CD4-positive, alpha-beta T cell treated with Interleukin-10 for 1 hour (primary cell): ENCODE measurements at regions not wholly inside any gene's neighbourhood (a gene's known extent, or its start where the extent isn't known, plus 50 kb on each side); places are given as distances from the start of the nearest gene placed in this dataset.
A peak's percentile ranks its signal among the peaks of the same experiment; 100 is the strongest.
"Not testable (repeated sequence)": the region's sequence is repeated elsewhere in the genome, so short reads cannot be mapped to it uniquely, and the experiment has no call there.

ENCODE experiments used
- DNase-seq: peaks from one replicate; pipeline ENCODE4 v3.0.0-alpha.2; 2020

- no peak for DNase-seq
Observed at GRCh38 chr3:27661797-27662196, 60.3 kb downstream of the EOMES start.

GRCh38 chr3:27659279-27660021 is 62.7 kb downstream of the EOMES start:
- DNase-seq, result peak; percentile 53

GRCh38 chr3:27658741-27659140 is 63.4 kb downstream of the EOMES start:
- no peak for DNase-seq

GRCh38 chr3:27657871-27658270 is 64.3 kb downstream of the EOMES start:
- DNase-seq, result no peak

DNA sequence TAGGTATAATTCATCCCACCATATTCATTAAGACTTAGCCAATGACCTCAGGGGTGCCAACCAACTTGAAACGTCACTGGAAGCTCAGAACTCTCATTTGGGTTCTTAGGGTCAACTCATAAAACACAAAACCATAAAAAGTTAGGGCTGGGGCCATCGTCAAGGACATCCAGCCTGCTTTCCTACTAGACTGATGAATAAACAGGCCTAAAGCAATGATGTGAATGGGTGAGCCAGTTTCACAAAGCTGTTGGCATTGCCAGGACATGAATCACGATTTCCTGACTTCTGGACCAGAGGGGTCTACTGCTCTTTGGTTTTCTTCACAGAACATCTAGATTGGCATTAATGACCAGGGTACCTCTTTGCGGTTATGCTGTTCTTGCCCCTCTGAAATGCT is 64.7 kb downstream of the EOMES start:
- no peak for DNase-seq

DNA sequence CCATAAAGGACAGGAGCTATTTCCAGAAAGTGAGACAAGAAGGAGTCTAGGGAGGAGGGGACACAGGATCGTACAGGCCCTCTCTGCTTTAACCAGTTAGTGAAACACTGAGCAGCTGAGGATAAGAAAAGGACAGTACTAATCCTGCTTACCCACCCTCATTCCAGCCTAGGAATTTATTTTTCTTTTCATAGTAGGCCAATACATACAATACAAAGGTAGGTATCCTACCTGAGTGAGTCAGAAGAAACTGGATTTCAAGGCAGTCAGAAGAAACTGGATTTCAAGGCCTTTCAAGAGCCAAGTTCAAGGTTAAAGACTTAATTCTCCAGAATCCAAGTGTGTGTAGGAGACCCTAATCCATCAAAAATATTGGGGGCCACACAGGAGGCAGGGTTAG is 65.3 kb downstream of the EOMES start:
- no peak for DNase-seq

- DNase-seq, result no peak
Observed at GRCh38 chr3:27655547-27655946, 66.6 kb downstream of the EOMES start.

- DNase-seq, result no peak
Observed at GRCh38 chr3:27653803-27654558, 68.1 kb downstream of the EOMES start.

- DNase-seq, result no peak
Observed at GRCh38 chr3:27649277-27649676, 72.8 kb downstream of the EOMES start.

DNA sequence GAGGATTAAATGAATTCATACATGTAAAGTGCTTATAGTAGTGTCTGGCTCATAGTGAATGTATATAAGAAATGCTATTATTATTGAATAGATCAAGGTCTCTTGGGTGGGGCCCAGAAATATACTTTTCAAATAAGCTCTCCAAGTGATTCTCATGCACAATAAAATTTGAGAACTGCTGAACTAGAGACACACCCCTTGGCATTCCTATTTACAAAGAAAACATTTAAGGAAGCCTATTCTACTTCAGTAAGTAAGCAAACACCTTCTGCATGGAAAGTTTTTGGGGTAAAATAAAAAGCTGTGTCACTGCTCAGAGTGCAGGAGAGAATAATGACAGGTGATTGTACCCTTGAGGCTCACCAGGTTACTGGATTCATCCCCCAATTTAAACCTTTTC is 75.2 kb downstream of the EOMES start:
- DNase-seq, result no peak

DNA sequence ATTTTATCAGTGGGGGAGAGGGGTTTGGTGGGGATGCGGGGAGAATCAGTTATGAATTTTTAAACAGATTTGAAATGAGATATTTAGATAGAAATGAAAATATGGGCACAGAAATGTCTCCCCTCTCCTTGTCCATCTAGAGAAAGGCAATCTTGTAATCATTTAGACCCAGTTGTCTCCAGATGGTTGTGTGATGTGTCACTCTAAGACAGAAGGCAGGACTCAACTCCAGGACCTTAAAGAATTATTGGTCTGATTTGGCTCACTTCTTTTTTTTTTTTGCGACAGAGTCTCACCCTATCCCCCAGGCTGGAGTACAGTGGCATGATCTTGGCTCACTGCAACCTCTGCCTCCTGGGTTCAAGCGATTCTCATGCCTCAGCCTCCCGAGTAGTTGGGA is 77.2 kb downstream of the EOMES start:
- DNase-seq, result no peak

GRCh38 chr3:27643355-27643754 is 78.8 kb downstream of the EOMES start:
- no peak for DNase-seq

DNA sequence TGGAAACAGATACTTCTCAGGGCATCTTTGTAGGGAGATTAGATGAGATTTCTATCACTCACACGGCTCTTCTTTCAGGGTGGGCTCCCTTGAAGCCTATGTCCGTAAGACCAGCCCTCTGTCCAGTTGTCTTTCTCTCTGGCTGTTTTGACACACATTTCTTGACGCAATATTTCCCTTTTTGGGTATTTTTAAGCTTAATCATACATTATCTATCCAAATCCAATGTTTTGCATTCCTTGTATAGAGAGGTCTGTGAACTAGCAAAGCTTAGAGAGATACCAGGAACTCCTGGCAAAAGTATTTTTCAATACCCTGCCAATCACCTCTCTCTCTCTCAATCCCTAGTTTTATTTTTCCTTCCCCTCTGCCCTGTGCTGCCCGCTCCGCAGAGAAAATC is 79.3 kb downstream of the EOMES start:
- no peak for DNase-seq

GRCh38 chr3:27641888-27642601 is 80.1 kb downstream of the EOMES start:
- no peak for DNase-seq

GRCh38 chr3:27641271-27641800 is 80.8 kb downstream of the EOMES start:
- DNase-seq, result no peak

DNA sequence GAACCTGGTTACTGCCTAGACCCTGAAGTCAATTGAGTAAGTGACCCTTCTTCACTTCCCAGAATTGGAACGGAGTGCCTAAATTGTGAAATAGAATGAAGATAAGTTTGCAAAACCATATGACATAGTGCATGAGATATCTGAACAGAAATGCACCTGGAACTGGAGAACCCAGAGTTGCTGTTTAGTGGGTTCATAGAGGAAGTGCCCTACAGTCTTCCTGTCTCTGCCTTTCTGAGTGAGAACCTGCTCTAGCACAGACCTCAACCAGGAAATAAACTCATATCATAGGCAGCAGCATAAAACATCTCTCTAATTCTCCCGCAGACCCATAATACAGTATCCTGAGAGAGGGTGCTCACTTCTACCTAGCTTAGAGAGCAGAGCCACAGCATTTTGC is 82.9 kb downstream of the EOMES start:
- DNase-seq, result peak; percentile 46

GRCh38 chr3:27638594-27638993 is 83.5 kb downstream of the EOMES start:
- DNase-seq, result no peak

GRCh38 chr3:27637346-27637995 is 84.7 kb downstream of the EOMES start:
- no peak for DNase-seq

DNA sequence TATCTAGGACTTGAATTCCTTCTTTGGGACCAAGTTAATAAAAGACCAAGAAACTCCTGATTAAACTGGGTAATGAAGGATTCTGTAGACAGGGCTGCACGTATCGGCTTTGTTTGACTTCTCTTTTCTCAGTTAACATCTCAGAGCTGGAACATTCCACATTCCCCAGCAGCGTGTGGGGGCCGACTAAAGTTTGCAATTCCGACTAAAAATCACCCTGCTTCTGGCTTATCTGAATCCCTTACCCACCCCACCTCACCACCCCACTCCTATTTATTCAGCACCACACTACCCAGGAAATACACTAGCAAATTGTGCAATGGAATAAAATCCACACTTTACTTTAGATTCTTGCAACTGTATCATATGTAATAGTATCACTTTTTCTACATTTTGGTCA is 87.1 kb downstream of the EOMES start:
- DNase-seq, result not testable (repeated sequence)

DNA sequence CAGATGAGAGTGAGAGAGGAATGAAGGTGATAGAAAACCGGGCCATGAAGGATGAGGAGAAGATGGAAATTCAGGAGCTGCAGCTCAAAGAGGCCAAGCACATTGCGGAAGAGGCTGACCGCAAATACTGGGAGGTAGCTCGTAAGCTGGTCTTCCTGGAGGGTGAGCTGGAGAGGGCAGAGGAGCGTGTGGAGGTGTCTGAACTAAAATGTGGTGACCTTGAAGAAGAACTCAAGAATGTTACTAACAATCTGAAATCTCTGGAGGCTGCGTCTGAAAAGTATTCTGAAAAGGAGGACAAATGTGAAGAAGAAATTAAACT is 88.9 kb downstream of the EOMES start:
- DNase-seq, result no peak

- DNase-seq, result peak; percentile 56
Observed at GRCh38 chr3:27632431-27633223, 89.5 kb downstream of the EOMES start.

DNA sequence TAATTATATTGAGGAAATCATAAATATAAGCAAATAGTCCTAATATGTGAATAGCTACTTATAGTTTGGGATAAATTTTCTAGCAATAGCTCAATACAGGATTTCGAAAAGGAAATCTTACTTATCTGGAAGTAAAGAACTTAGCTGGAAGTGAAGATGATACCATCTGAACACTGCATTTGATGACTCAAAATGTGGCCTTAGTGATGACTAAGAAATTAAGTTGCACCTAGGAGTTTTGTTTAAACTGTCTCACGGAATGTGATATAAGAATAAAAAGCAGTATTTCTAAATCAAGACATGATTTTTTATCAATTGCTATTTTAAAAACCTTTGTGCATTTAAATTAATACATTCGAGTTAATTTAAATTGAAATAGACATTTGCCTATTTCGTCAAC is 91.2 kb downstream of the EOMES start:
- no peak for DNase-seq
